Right lobe of liver (tissue), 6 donors: ENCODE measurements at regions not wholly inside any gene's neighbourhood (a gene's known extent, or its start where the extent isn't known, plus 50 kb on each side); places are given as distances from the start of the nearest gene placed in this dataset.

Experiments used
- ATAC-seq, 4 donors: fragments of 200-7000 bp; cut with Tn5 transposase; one replicate each; pipeline ENCODE4 v1.9.1; 2020; ENCODE audit warnings: mild to moderate bottlenecking in 4 of 4, moderate library complexity in 4 of 4
- DNase-seq, 3 donors: peaks; one replicate each; pipeline ENCODE4 v3.0.0-alpha.2; 2020
- H3K27ac ChIP-seq, 3 donors: fragments of 200-600 bp; one replicate each; pipeline ENCODE4 v1.8.0; 2022
- H3K27me3 ChIP-seq, 2 donors: fragments of 200-600 bp; one replicate each; pipeline ENCODE4 v1.8.0; 2022
- H3K36me3 ChIP-seq, 4 donors: fragments of 200-600 bp; sonication (generic) in 1 of 4; one replicate each; pipeline versions ENCODE4 v1.5.1 to v1.8.0; 2017 to 2022; ENCODE audit warnings: control low read depth in 1 of 4
- H3K4me1 ChIP-seq, 4 donors: fragments of 200-600 bp; sonication (generic) in 1 of 4; one replicate each; pipeline versions ENCODE4 v1.5.1 to v1.8.0; 2017 to 2022; ENCODE audit warnings: control low read depth in 1 of 4
- H3K4me3 ChIP-seq, 3 donors: fragments of 200-600 bp; one replicate each; pipeline ENCODE4 v1.8.0; 2022
- H3K9me3 ChIP-seq, 4 donors: fragments of 200-600 bp; sonication (generic) in 1 of 4; one replicate each; pipeline versions ENCODE4 v1.5.1 to v1.8.0; 2017 to 2022; ENCODE audit warnings: control low read depth in 1 of 4
- CTCF ChIP-seq, 4 donors: fragments of 200-600 bp in 3 of 4; fragments of 450-650 bp in 1 of 4; IDR thresholded peaks; one replicate each; pipeline versions ENCODE4 v1.5.1 to v1.8.0; 2016 to 2022; ENCODE audit warnings: antibody characterized with exemption in 4 of 4, mild to moderate bottlenecking in 2 of 4
- POLR2A ChIP-seq: fragments of 450-650 bp; IDR thresholded peaks from one replicate; pipeline ENCODE4 v1.6.1; 2017; ENCODE audit warnings: antibody characterized with exemption, mild to moderate bottlenecking
- WGBS: methylation state at CpG from one replicate; pipeline ENCODE4 v1.1.6; 2018; ENCODE audit warnings: low coverage, low lambda C conversion rate; ENCODE audit not compliant: insufficient coverage; ENCODE audit errors: missing lambda C conversion rate; 5-methylcytosine and 5-hydroxymethylcytosine counted together
- intact Hi-C, 2 donors: fragments of 100-400 bp; cut with DNase I; formaldehyde crosslinking; loops; one replicate each; pipeline versions ENCODE4 v1.11.2 to v1.14.1; 2022
- donor health status: DM: no; HTN: yes; CAD: no.
- donor health status: DM: no; HTN: no; CAD: no.
- donor health status: DM: no; HTN: no; CAD: no.
- donor health status: DM: no; HTN: yes; CAD: no.
- donor health status: DM: no; HTN: yes; CAD: no.

DNA sequence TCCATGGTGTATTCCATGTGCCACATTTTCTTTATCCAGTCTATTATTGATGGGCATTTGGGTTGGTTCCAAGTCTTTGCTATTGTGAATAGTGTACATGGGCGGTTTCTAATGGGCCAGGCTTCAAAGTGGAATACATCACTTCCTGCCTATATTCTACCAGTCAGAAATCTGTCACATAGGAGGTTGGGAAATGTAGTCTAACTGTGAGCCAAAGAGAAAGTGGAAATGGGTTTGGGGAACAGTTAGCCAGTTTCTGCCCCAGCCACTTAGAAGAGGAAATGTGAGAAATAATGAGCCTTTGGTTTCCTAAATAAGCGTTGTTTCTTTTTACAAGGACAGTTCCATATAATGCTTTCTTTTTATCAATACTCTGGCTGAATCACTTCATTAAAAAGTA, 85.1 kb upstream of the AP1S2 start:
- WGBS, result 62% methylated on average over 2 of the region's 2 CpGs
- Histone ChIP-seq H3K4me3 (no peak overlapping the region), H3K27ac (no peak overlapping the region), H3K9me3 (no peaks in the 10 kb centered on the region), H3K36me3 (no peaks in the 10 kb centered on the region), H3K27me3 (no peaks in the 10 kb centered on the region), H3K4me1 (no peaks in the 10 kb centered on the region)
- DNase-seq, result no peak
- TF ChIP-seq POLR2A (no peak), CTCF (IDR thresholded peaks at IDR 0.05) (no peak)
- intact Hi-C loops, result no loop called here
- peak in 1 of 4 donors; percentile 22 for ATAC-seq

DNA sequence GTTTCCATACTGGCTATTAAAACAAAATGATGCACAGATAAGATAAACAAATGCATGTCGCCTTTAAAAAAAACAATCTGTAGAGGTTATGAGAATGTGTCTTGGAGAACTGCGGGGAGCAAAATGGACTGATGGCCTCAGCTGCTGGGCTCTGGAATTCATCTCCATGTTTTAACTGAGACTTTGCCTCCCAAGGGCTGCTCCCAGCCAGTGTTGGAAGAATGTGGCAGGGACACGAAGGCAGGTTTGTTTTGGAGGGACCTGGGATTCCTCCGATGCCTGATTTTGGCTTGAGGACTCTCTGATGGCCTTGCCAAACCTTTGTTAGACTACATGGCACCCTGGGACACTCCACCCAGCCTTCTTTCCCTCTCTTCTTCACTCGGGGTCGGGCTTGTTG, 83.5 kb upstream of the AP1S2 start:
- H3K27me3 ChIP-seq, result no peaks in the 10 kb centered on the region
- no peaks in the 10 kb centered on the region for H3K4me1 ChIP-seq
- H3K9me3 ChIP-seq, result no peaks in the 10 kb centered on the region
- intact Hi-C loops, result no loop called here
- H3K36me3 ChIP-seq, result no peaks in the 10 kb centered on the region
- 62% methylated on average over 4 of the region's 6 CpGs for WGBS
- no peak for TF ChIP-seq POLR2A
- TF ChIP-seq CTCF (IDR thresholded peaks at IDR 0.05), result no peak
- no peak for ATAC-seq
- no peak overlapping the region for H3K27ac ChIP-seq
- H3K4me3 ChIP-seq, result no peak overlapping the region
- no peak for DNase-seq

DNA sequence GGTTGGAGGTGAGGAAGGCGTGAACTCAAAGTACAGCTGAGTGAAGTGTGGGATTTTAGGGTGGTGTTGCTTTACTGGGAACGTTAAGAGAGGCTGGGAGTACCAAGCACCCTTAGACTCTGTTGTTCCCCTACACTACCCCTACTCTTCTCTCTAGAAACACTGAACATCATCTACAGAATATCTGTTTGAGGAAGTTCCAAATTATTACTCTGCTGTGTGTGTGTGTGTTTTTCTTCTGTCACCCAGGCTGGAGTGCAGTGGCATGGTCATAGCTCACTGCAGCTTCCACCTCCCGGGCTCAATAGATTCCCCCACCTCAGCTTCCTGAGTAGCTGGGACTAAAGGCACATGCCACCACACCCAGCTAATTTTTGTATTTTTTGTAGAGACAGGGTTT, 76.7 kb upstream of the AP1S2 start:
- H3K4me1 ChIP-seq, result no peaks in the 10 kb centered on the region
- no peaks in the 10 kb centered on the region for H3K27me3 ChIP-seq
- H3K27ac ChIP-seq, result no peak overlapping the region
- ATAC-seq (no peak), DNase-seq (no peak)
- 31% methylated on average over 3 of the region's 3 CpGs for WGBS
- intact Hi-C loops, result no loop called here
- no peak overlapping the region for H3K4me3 ChIP-seq
- no peak for TF ChIP-seq POLR2A
- no peak for TF ChIP-seq CTCF (IDR thresholded peaks at IDR 0.05)
- H3K9me3 ChIP-seq, result no peaks in the 10 kb centered on the region
- no peaks in the 10 kb centered on the region for H3K36me3 ChIP-seq

DNA sequence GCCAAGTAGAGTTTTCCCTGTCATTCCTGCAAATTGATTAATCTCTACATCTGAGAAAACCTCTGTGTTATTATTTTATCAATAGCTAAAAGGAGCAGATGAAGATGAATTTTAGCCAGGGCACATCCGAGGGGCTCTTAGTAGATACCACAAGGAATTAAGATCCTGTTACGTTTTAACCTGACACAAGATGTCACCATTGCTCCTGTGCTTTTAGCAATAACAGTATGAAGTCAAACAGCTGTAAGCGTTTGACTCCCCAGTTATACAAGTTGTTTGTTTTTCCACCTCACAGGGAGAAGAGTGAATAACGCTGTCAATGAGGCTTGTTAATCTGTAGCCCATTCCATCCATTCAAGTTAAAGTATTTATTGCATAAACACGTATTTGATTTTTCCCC, 76.0 kb upstream of the AP1S2 start:
- 5% methylated on average over 5 of the region's 5 CpGs for WGBS
- no peak for TF ChIP-seq CTCF (IDR thresholded peaks at IDR 0.05)
- no peak for TF ChIP-seq POLR2A
- ATAC-seq (peak in 1 of 4 donors; percentile 45), DNase-seq (no peak)
- no peaks in the 10 kb centered on the region for H3K27me3 ChIP-seq
- H3K9me3 ChIP-seq, result no peaks in the 10 kb centered on the region
- intact Hi-C loops, result no loop called here
- H3K4me1 ChIP-seq, result no peaks in the 10 kb centered on the region
- no peak overlapping the region for H3K27ac ChIP-seq
- H3K4me3 ChIP-seq, result no peak overlapping the region
- no peaks in the 10 kb centered on the region for H3K36me3 ChIP-seq

DNA sequence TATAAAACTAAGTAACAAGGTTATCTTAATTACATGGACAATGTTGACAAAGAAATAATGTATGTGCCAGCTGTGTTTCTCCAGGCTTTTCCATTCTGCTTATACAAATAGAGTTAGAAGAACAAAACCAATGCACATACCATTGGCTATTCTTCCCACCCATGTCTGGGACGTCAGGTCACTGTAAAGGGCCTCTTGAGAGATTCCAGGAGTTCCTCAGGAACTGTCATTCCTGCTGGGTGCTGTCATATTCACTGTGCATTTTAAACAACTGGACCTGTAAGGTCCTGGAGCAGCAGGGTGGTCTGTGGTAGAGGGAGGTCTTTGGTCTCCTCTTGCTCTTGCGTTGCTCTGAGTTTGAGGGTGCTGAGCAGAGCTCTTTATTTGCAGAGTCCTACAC, 74.6 kb upstream of the AP1S2 start:
- H3K4me1 ChIP-seq, result no peaks in the 10 kb centered on the region
- intact Hi-C loops, result no loop called here
- DNase-seq (no peak), ATAC-seq (no peak)
- H3K36me3 ChIP-seq, result no peaks in the 10 kb centered on the region
- H3K27ac ChIP-seq, result no peak overlapping the region
- no peak for TF ChIP-seq CTCF (IDR thresholded peaks at IDR 0.05)
- TF ChIP-seq POLR2A, result no peak
- 56% methylated on average over 1 of the region's 2 CpGs for WGBS
- no peaks in the 10 kb centered on the region for H3K27me3 ChIP-seq
- H3K9me3 ChIP-seq, result no peaks in the 10 kb centered on the region
- no peak overlapping the region for H3K4me3 ChIP-seq
